Neuronal stem cell (in vitro differentiated cells): ENCODE measurements at regions not wholly inside any gene's neighbourhood (a gene's known extent, or its start where the extent isn't known, plus 50 kb on each side); places are given as distances from the start of the nearest gene placed in this dataset.

ENCODE experiments used
- DNase-seq: peaks from one replicate; pipeline ENCODE4 v3.0.0-alpha.2; 2013; ENCODE audit warnings: low spot score
- H2AFZ ChIP-seq: one replicate; pipeline ENCODE4 v1.6.1; 2013; ENCODE audit warnings: mild to moderate bottlenecking, low read length, inconsistent platforms
- H2AK5ac ChIP-seq: 2 replicates; pipeline ENCODE4 v1.6.1; 2013; ENCODE audit warnings: low read depth, mild to moderate bottlenecking, inconsistent platforms, low read length, moderate library complexity, mixed read lengths
- H2BK120ac ChIP-seq: 2 replicates; pipeline ENCODE4 v1.6.1; 2013; ENCODE audit warnings: low read depth, mild to moderate bottlenecking, inconsistent platforms, low read length, moderate library complexity, mixed read lengths
- H2BK12ac ChIP-seq: one replicate; pipeline ENCODE4 v1.6.1; 2013; ENCODE audit warnings: low read length, inconsistent platforms
- H2BK15ac ChIP-seq: 2 replicates; pipeline ENCODE4 v1.6.1; 2013; ENCODE audit warnings: mild to moderate bottlenecking, low read length, inconsistent platforms, mixed read lengths
- H2BK5ac ChIP-seq: one replicate; pipeline ENCODE4 v1.6.1; 2013; ENCODE audit warnings: inconsistent platforms, mild to moderate bottlenecking, low read length, moderate library complexity
- H3K14ac ChIP-seq: one replicate; pipeline ENCODE4 v1.6.1; 2013; ENCODE audit warnings: low read length, inconsistent platforms
- H3K18ac ChIP-seq: 2 replicates; pipeline ENCODE4 v1.6.1; 2013; ENCODE audit warnings: low read length, inconsistent platforms
- H3K23ac ChIP-seq: 2 replicates; pipeline ENCODE4 v1.6.1; 2013; ENCODE audit warnings: low read depth, mild to moderate bottlenecking, mixed read lengths, low read length, inconsistent platforms; ENCODE audit not compliant: poor library complexity
- H3K27ac ChIP-seq: replicated peaks from 3 replicates; pipeline ENCODE4 v1.5.1; 2013; ENCODE audit warnings: low read length, inconsistent platforms
- H3K27me3 ChIP-seq, 3 experiments: 2 replicates each; pipeline ENCODE4 v1.6.1; 2013; ENCODE audit warnings: low read length in 3 of 3, mild to moderate bottlenecking in 2 of 3, inconsistent platforms in 1 of 3, low read depth in 1 of 3, mixed read lengths in 1 of 3, moderate library complexity in 1 of 3; ENCODE audit not compliant: control insufficient read depth in 3 of 3, insufficient read depth in 3 of 3
- H3K36me3 ChIP-seq, 2 donors: replicated peaks in 1 of 2; 2 replicates each; pipeline ENCODE4 v1.6.1; 2013; ENCODE audit warnings: low read length in 2 of 2; ENCODE audit not compliant: control insufficient read depth in 2 of 2, insufficient read depth in 2 of 2
- H3K4ac ChIP-seq: 2 replicates; pipeline ENCODE4 v1.6.1; 2013; ENCODE audit warnings: inconsistent platforms, mild to moderate bottlenecking, low read length, moderate library complexity
- H3K4me1 ChIP-seq, 2 donors: 1 replicate in 1 of 2; 2 replicates in 1 of 2; pipeline ENCODE4 v1.6.1; 2013; ENCODE audit warnings: low read length in 2 of 2, low read depth in 1 of 2; ENCODE audit not compliant: control insufficient read depth in 2 of 2, insufficient read depth in 1 of 2
- H3K4me2 ChIP-seq: one replicate; pipeline ENCODE4 v1.6.1; 2013; ENCODE audit warnings: mild to moderate bottlenecking, low read length, inconsistent platforms; ENCODE audit not compliant: insufficient read depth, poor library complexity, severe bottlenecking
- H3K4me3 ChIP-seq, 2 donors: 2 replicates each; pipeline ENCODE4 v1.5.1; 2013; ENCODE audit warnings: low read length in 2 of 2, mild to moderate bottlenecking in 2 of 2, inconsistent platforms in 1 of 2, moderate library complexity in 1 of 2
- H3K79me1 ChIP-seq: one replicate; pipeline ENCODE4 v1.6.1; 2013; ENCODE audit warnings: low read depth, mild to moderate bottlenecking, inconsistent platforms, low read length, moderate library complexity
- H3K9ac ChIP-seq: one replicate; pipeline ENCODE4 v1.6.1; 2013; ENCODE audit warnings: mild to moderate bottlenecking, low read depth, low read length, inconsistent platforms; ENCODE audit not compliant: poor library complexity
- H3K9me3 ChIP-seq, 2 donors: replicated peaks in 1 of 2; 2 replicates each; pipeline versions ENCODE3 to v1.6.1; 2013; ENCODE audit warnings: low read length in 2 of 2, mild to moderate bottlenecking in 2 of 2, inconsistent platforms in 1 of 2, low read depth in 1 of 2, mixed read lengths in 1 of 2, moderate library complexity in 1 of 2; ENCODE audit not compliant: control insufficient read depth in 2 of 2, insufficient read depth in 1 of 2
- H4K8ac ChIP-seq: one replicate; pipeline ENCODE4 v1.6.1; 2013; ENCODE audit warnings: low read depth, mild to moderate bottlenecking, inconsistent platforms, low read length, moderate library complexity
- H4K91ac ChIP-seq: one replicate; pipeline ENCODE4 v1.6.1; 2013; ENCODE audit warnings: low read length, low read depth, mild to moderate bottlenecking, inconsistent platforms; ENCODE audit not compliant: poor library complexity
- WGBS, 2 donors: extraction: QIAGEN DNeasy Blood & Tissue Kit; methylation state at CpG; one replicate each; pipeline ENCODE4 v1.1.7; 2013; ENCODE audit warnings: missing lambda C conversion rate in 2 of 2, mixed read lengths in 1 of 2; ENCODE audit not compliant: insufficient read length in 2 of 2, insufficient replicate concordance in 1 of 2; ENCODE audit errors: extremely low coverage in 2 of 2; 5-methylcytosine and 5-hydroxymethylcytosine counted together

GRCh38 chr21:31497914-31498313 lies 153.9 kb upstream of the TIAM1 start:
- Histone ChIP-seq H2BK12ac (no peak overlapping the region), H2BK120ac (no peak overlapping the region), H4K91ac (no peak overlapping the region), H2AK5ac (no peak overlapping the region), H2BK15ac (no peak overlapping the region), H2AFZ (no peak overlapping the region), H3K14ac (no peak overlapping the region), H3K23ac (no peak overlapping the region), H3K4ac (no peak overlapping the region), H3K4me2 (no peak overlapping the region), H2BK5ac (no peak overlapping the region), H3K9ac (no peak overlapping the region), H3K36me3 (peaks cover 3 to 25% of the 10 kb centered on the region in 2 donors), H3K79me1 (peaks cover 5% of the 10 kb centered on the region), H3K4me3 (no peak overlapping the region), H3K4me1 (peaks cover 0 to 6% of the 10 kb centered on the region in 2 donors), H3K9me3 (peaks cover 3% of the 10 kb centered on the region in 2 donors), H3K27ac (no peak overlapping the region), H4K8ac (no peak overlapping the region), H3K18ac (no peak overlapping the region), H3K27me3 (no peaks in the 10 kb centered on the region)
- no peak for DNase-seq
- WGBS, 2 donors, result no CpG with 5 or more reads among the region's 3 CpGs

- Histone ChIP-seq H3K18ac (no peak overlapping the region), H3K4me1 (peaks cover 0 to 7% of the 10 kb centered on the region in 2 donors), H3K4me2 (no peak overlapping the region), H3K14ac (no peak overlapping the region), H2BK5ac (no peak overlapping the region), H4K8ac (no peak overlapping the region), H3K27ac (no peak overlapping the region), H2AFZ (no peak overlapping the region), H3K9me3 (peaks cover 3 to 8% of the 10 kb centered on the region in 2 donors), H3K4ac (no peak overlapping the region), H4K91ac (no peak overlapping the region), H3K4me3 (no peak overlapping the region), H3K79me1 (peaks cover 13% of the 10 kb centered on the region), H2AK5ac (no peak overlapping the region), H3K23ac (no peak overlapping the region), H3K9ac (no peak overlapping the region), H2BK120ac (no peak overlapping the region), H2BK15ac (no peak overlapping the region), H2BK12ac (no peak overlapping the region), H3K27me3 (no peaks in the 10 kb centered on the region), H3K36me3 (peaks cover 3 to 20% of the 10 kb centered on the region in 2 donors)
- WGBS, 2 donors, result no CpG with 5 or more reads among the region's 7 CpGs
- no peak for DNase-seq
These were observed 149.4 kb upstream of the TIAM1 start for GRCh38 chr21:31493350-31493880.

DNA sequence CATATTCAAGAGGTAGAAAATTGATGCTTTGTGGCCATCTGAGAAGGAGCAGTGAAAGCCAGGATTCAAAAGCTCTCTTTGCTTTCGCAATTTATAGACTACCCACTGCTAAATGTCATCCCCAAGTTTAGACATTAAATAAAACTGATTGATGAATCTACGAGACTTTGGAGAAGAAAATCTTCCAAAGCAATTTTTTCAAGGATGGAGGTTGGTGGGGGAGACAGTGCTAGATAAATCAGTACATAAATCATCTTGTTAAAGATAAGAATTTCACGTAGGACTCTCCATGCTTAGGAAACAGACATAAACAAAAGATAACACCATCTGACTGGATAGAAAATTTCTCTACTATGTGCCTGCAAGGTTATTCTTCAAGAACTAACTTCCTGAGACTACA lies 147.6 kb upstream of the TIAM1 start:
- no peak overlapping the region for H3K4ac ChIP-seq
- no peak overlapping the region for H3K4me3 ChIP-seq
- no peak overlapping the region for H2BK5ac ChIP-seq
- H4K91ac ChIP-seq, result no peak overlapping the region
- H2BK120ac ChIP-seq, result no peak overlapping the region
- H3K27ac ChIP-seq, result no peak overlapping the region
- H2AK5ac ChIP-seq, result no peak overlapping the region
- H3K9ac ChIP-seq, result no peak overlapping the region
- no peak overlapping the region for H3K18ac ChIP-seq
- no peak overlapping the region for H2BK15ac ChIP-seq
- peaks cover 5 to 17% of the 10 kb centered on the region in 2 donors for H3K9me3 ChIP-seq
- no peak overlapping the region for H3K23ac ChIP-seq
- no peak overlapping the region for H2BK12ac ChIP-seq
- no peak overlapping the region for H4K8ac ChIP-seq
- H3K79me1 ChIP-seq, result peaks cover 10% of the 10 kb centered on the region
- H2AFZ ChIP-seq, result no peak overlapping the region
- no CpG with 5 or more reads among the region's 3 CpGs for WGBS, 2 donors
- peaks cover 2 to 28% of the 10 kb centered on the region in 2 donors for H3K36me3 ChIP-seq
- no peak for DNase-seq
- H3K4me2 ChIP-seq, result no peak overlapping the region
- no peaks in the 10 kb centered on the region for H3K27me3 ChIP-seq
- H3K4me1 ChIP-seq, result peaks cover 0 to 2% of the 10 kb centered on the region in 2 donors
- no peak overlapping the region for H3K14ac ChIP-seq

DNA sequence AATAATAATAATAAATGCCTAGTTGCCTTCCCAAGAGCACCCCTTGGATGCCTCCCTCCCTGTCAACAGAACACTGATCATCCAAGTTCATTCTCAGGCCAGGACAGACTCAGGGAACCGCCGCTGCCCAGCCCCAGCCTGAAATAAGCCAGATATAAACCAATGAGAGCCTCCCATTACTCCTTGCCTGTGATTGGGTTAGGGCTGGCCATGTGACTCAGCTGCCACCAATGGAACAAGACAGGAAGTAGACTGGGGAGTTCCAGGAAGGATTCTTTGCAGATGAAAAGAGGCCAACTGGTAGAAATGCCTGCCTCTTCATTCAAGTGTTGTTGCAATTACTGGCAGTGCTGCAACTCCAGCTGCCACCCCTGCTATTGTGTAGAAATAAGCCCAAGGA lies 146.4 kb upstream of the TIAM1 start:
- H3K27ac ChIP-seq, result no peak overlapping the region
- H2AK5ac ChIP-seq, result no peak overlapping the region
- no peak overlapping the region for H2BK5ac ChIP-seq
- peaks cover 4 to 32% of the 10 kb centered on the region in 2 donors for H3K36me3 ChIP-seq
- no peak overlapping the region for H4K8ac ChIP-seq
- no peak overlapping the region for H3K4me2 ChIP-seq
- H3K9ac ChIP-seq, result no peak overlapping the region
- no peak overlapping the region for H2BK120ac ChIP-seq
- no peak overlapping the region for H3K4me3 ChIP-seq
- peaks cover 0 to 2% of the 10 kb centered on the region in 2 donors for H3K4me1 ChIP-seq
- H2BK12ac ChIP-seq, result no peak overlapping the region
- DNase-seq, result no peak
- H2BK15ac ChIP-seq, result no peak overlapping the region
- no peak overlapping the region for H3K4ac ChIP-seq
- H4K91ac ChIP-seq, result no peak overlapping the region
- H3K18ac ChIP-seq, result no peak overlapping the region
- H3K9me3 ChIP-seq, result peaks cover 11 to 28% of the 10 kb centered on the region in 2 donors
- H3K27me3 ChIP-seq, result no peaks in the 10 kb centered on the region
- no peak overlapping the region for H2AFZ ChIP-seq
- no peak overlapping the region for H3K14ac ChIP-seq
- no CpG with 5 or more reads among the region's 2 CpGs for WGBS, 2 donors
- H3K79me1 ChIP-seq, result peaks cover 10% of the 10 kb centered on the region
- H3K23ac ChIP-seq, result no peak overlapping the region
